T-helper 9 cell (primary cell): ENCODE measurements at regions not wholly inside any gene's neighbourhood (a gene's known extent, or its start where the extent isn't known, plus 50 kb on each side); places are given as distances from the start of the nearest gene placed in this dataset.
"Not testable (repeated sequence)": the region's sequence is repeated elsewhere in the genome, so short reads cannot be mapped to it uniquely, and the experiment has no call there.

Experiments
- DNase-seq: peaks from one replicate; pipeline ENCODE4 v3.0.0-alpha.2; 2020

GRCh38 chr4:117577686-117578311 lies 456.5 kb upstream of the NDST3 start:
- DNase-seq, result no peak

GRCh38 chr4:117588771-117589170 lies 445.5 kb upstream of the NDST3 start:
- no peak for DNase-seq

GRCh38 chr4:117596917-117597480 lies 437.3 kb upstream of the NDST3 start:
- DNase-seq, result no peak

- not testable (repeated sequence) for DNase-seq
Measured at GRCh38 chr4:117599393-117599792, 434.9 kb upstream of the NDST3 start.

GRCh38 chr4:117600936-117601335 lies 433.4 kb upstream of the NDST3 start:
- DNase-seq, result not testable (repeated sequence)

- no peak for DNase-seq
Measured at GRCh38 chr4:117610706-117611308, 423.5 kb upstream of the NDST3 start.

GRCh38 chr4:117621673-117622072 lies 412.6 kb upstream of the NDST3 start:
- DNase-seq, result no peak

GRCh38 chr4:117623326-117623725 lies 411.0 kb upstream of the NDST3 start:
- DNase-seq, result no peak

- no peak for DNase-seq
Measured at GRCh38 chr4:117626664-117627063, 407.6 kb upstream of the NDST3 start.

GRCh38 chr4:117634716-117635115 lies 399.6 kb upstream of the NDST3 start:
- no peak for DNase-seq

- DNase-seq, result no peak
Measured at GRCh38 chr4:117637347-117637746, 396.9 kb upstream of the NDST3 start.

- DNase-seq, result no peak
Measured at GRCh38 chr4:117640836-117641235, 393.4 kb upstream of the NDST3 start.

GRCh38 chr4:117641519-117641918 lies 392.8 kb upstream of the NDST3 start:
- no peak for DNase-seq

- no peak for DNase-seq
Measured at GRCh38 chr4:117654079-117654478, 380.2 kb upstream of the NDST3 start.

GRCh38 chr4:117660668-117661067 lies 373.6 kb upstream of the NDST3 start:
- DNase-seq, result no peak

- DNase-seq, result no peak
Measured at GRCh38 chr4:117661091-117662072, 372.9 kb upstream of the NDST3 start.

- DNase-seq, result no peak
Measured at GRCh38 chr4:117664706-117665444, 369.4 kb upstream of the NDST3 start.

GRCh38 chr4:117676153-117676552 lies 358.1 kb upstream of the NDST3 start:
- no peak for DNase-seq

GRCh38 chr4:117678861-117679260 lies 355.4 kb upstream of the NDST3 start:
- DNase-seq, result no peak

GRCh38 chr4:117691572-117692351 lies 342.5 kb upstream of the NDST3 start:
- no peak for DNase-seq

- no peak for DNase-seq
Measured at GRCh38 chr4:117692538-117692937, 341.7 kb upstream of the NDST3 start.

GRCh38 chr4:117699595-117699994 lies 334.7 kb upstream of the NDST3 start:
- no peak for DNase-seq
